LNCAP (cell line): ENCODE measurements at regions not wholly inside any gene's neighbourhood (a gene's known extent, or its start where the extent isn't known, plus 50 kb on each side); places are given as distances from the start of the nearest gene placed in this dataset.

Source experiments
- CTCF ChIP-seq: fragments of 450-650 bp; IDR thresholded peaks from 2 replicates; pipeline ENCODE4 v1.5.1; 2017; ENCODE audit warnings: mild to moderate bottlenecking

DNA sequence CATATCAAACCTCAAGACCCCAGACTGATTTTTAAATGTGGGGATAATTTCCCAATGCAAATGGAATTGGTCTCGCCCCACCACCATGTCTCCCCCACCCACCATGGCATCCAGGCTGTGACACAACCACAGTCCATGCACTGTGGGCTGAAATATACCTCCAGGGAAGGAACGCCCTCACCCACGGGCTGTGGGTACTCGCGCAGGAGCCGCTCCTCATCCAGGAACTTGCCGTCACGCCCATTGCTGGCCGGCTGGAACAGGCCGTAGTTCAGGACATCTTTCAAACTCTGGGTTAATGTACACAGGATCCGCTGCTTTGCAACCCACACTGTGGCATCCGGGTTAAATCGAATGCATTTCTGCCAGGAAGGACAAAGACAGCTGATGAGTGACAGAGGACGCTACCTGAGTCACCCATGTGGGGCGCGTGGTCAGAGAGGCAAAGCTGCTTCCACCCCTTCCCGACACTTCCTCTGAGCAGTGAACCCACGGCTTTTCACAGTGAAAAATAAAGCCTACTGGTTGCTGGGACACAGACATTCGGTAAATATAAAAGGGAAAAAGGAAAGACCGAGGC, 133.6 kb downstream of the SHANK2 start:
- TF ChIP-seq CTCF = no peak

- TF ChIP-seq CTCF = no peak
Observed at GRCh38 chr11:71117311-71117710, 135.1 kb downstream of the SHANK2 start.

- no peak for TF ChIP-seq CTCF
Observed at GRCh38 chr11:71116693-71117040, 135.7 kb downstream of the SHANK2 start.

GRCh38 chr11:71115770-71116692, 136.3 kb downstream of the SHANK2 start:
- no peak for TF ChIP-seq CTCF

GRCh38 chr11:71114124-71114851, 138.1 kb downstream of the SHANK2 start:
- no peak for TF ChIP-seq CTCF

DNA sequence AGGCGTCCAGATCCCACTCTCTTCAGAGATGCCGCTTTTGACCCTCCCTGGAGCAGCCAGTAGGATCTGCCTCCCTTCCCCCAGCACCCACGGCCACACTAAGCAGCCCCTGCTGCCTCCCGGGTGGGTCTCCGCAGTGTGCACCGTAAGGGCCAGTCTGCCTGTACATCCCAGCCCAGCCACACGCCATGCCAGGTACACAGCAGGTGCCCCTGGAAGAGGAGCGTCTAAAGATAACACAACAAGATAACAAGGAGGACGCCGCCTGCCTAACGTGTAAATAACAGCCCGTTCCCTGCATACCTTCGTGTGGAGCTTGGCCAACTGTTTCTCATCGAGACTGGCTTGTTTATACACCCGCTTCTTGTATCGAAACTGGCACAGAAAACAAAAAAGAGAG, 139.4 kb downstream of the SHANK2 start:
- TF ChIP-seq CTCF = no peak

DNA sequence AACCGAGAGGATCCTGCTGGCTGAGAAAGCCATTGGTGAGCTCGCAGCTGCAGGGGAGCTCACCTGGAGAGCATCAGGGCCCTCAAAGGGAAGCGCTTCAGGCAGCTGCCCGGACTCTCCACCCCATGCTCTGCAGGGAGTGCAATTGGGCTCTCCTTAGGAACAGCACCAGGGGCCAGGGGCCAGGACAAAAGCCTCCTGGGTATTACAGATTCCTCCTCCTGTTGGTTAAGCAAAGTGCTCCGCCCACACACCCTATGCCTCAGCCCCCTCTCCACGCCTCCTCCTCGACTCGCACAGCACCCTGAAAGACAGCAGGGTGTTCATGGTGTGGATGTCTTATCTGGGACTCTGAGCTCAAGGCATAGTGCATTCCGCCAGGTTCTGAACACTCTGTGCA, 139.9 kb downstream of the SHANK2 start:
- TF ChIP-seq CTCF = no peak
